H54 (cell line): ENCODE measurements at regions not wholly inside any gene's neighbourhood (a gene's known extent, or its start where the extent isn't known, plus 50 kb on each side); places are given as distances from the start of the nearest gene placed in this dataset.

Experiments used
- DNase-seq: peaks from one replicate; pipeline ENCODE4 v3.0.0; 2011; ENCODE audit warnings: low spot score, mixed read lengths; ENCODE audit not compliant: insufficient read length
- FAIRE-seq: peaks from 3 replicates; lab custom pipeline; 2011; peaks lifted over from hg19 to GRCh38; lab: Jason Lieb, UNC
- POLR2A ChIP-seq: IDR thresholded peaks from 2 replicates; pipeline ENCODE4 v1.6.1; 2011; ENCODE audit warnings: low read depth, mild to moderate bottlenecking, low read length

DNA sequence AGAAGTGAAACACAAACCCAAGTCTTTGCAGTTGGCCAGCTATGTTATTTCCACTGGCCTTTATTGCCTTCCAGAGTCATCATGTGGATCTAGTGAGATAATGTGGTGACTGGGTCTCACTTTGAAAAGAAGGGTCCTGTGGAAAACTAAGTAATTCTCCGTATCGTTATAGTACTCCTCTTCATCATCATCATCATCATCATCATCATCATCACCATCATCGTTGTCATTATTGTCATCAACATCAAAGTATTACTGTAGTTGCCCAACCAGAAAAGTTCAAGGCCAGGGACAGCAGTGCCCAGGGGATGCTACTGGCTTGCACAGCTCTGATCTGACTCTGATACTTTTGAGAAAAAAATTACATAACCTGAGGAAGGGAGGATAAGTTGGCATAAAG, 295.6 kb upstream of the F9 start:
- no peak for DNase-seq
- no peak for TF ChIP-seq POLR2A
- FAIRE-seq, result no peak

DNA sequence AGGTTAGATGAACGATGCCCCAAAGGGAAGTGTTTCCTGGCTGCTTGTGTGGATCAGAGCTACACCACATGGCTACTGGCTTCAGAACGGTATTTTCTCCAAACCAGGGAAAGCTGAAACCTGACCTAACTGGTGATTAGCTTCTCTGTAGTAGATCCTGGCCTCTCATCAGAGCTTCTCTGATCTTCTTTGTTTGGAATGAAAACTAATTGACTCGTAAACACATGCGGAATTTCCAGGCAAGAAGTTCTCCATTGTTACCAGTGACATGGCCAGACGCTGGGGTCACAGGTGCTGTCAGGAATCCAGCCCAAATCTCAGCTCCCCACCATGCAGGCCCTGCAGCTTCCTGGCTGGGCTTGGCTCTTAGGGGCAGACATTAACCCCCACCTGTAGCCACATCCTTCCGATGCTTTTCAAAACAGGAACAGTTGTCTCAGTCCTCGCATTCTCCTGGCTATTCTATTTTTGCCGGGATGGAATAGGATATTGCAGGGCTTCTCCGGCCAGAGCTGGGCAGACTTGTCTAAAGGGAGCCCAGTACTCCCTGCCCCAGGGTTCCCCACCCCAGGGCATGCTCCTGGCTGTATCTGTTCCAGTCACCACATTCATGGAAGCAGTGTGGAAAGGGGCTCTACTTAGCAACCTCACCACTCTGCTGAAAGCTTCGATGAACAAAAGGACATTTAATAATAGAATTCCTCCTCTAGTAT, 305.4 kb upstream of the F9 start:
- FAIRE-seq, result no peak

DNA sequence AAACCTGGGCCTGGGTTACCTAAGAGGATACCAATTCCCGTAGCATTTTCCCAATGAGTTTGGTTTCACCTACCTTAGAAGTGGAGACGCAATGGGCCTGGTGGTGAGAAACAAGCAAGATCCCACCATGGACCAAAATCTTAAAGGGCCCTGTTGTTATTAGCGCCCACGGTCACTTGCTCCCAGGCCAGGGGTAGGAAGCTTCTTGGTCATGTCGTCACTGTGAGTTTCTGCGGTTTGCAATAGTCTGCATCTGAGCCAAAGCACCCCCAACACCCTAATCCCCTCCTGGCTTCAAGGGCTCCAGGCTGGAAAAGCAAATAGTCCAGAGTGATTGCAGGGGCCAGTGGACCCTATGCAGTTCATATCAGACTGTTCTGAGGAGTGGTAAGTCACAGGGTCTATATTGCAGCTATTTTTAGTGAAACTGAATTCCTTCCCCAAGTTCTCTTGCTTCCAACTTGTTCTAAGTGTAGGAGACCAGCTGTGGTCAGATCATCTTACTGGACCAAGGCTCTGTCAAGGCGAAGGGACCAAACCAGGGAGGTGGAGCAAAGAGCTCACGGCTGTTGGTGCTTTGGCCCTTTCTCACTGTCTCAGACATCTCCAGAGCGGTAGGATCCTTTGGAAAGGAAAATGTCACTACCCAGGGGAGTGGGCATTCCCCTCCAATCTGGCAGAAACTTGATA, 307.9 kb upstream of the F9 start:
- no peak for DNase-seq
- no peak for TF ChIP-seq POLR2A
- no peak for FAIRE-seq

More for the DNA sequence above, 305.4 kb upstream of the F9 start:
- DNase-seq, result no peak
- TF ChIP-seq POLR2A, result no peak

DNA sequence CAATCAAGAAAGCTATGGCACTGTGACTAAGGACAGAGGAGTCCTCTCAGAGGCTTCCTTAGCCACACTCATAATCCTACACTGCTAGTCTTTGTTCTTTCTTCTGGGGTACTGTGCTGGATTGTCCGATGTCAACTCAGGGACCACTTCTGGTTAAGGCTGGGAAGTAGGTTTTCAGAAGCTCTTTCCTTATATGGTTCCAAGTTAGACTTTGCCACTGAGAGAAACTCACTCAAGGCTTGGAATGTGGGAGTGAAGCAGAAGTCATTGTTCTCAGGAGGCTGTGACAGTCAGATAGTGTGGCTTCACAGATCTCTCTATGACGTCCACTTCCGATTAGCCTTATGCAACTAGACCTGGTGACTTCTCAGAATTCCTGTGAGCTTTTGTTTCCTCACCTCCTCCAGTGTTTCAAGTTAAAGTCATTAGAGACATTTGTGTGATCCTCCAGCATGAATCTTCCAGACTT, 317.3 kb upstream of the F9 start:
- DNase-seq (no peak), FAIRE-seq (no peak)
- no peak for TF ChIP-seq POLR2A

DNA sequence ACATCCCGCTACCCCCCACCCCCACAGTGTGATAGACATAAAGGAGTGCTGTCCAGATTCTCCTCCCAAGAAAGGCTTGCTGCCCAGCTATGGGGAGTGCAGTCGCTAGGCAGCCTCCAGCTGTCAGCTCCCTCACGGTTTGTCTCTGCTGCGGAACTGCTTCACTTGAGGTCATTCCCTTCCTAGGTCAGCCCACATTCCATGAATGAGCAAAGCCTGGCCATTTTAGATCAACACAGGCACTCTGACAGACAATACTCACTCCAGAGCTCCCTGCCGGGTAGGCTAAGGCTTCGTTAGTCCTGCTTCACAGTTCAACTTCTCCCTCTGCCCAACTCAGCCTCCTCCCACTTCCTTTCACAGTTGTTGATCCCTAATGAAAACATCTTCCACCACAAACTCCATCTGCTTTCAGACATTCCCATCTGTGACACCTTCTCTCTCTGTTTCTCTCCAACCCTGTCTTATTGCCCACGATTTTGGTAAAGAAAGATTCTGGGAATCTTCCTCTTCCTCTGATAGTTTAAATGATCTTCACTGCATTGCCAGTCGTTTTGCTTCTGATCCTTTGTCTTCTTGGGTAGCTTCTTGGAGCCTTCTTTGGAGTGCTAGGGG, 318.9 kb upstream of the F9 start:
- FAIRE-seq (no peak), DNase-seq (no peak)
- TF ChIP-seq POLR2A, result no peak

DNA sequence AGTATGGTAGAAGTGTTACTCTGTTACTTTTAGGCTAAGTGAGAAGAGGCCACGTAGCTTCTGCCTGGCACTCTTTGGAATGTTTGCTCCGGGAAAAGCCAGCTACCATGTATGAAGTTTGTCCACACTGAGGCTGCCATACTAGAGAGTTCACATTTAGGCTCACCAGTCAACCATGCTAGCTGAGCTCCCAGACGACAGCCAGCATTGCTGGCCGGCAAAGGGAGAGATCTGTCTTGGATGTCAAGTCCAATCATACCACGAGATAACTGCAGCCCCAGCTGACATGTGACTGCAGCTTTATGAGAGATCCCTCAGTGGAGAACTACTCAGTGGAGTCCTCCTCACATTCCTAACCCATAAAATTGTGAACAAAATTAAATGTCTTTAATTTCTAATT, 321.2 kb upstream of the F9 start:
- no peak for TF ChIP-seq POLR2A
- DNase-seq (no peak), FAIRE-seq (no peak)

DNA sequence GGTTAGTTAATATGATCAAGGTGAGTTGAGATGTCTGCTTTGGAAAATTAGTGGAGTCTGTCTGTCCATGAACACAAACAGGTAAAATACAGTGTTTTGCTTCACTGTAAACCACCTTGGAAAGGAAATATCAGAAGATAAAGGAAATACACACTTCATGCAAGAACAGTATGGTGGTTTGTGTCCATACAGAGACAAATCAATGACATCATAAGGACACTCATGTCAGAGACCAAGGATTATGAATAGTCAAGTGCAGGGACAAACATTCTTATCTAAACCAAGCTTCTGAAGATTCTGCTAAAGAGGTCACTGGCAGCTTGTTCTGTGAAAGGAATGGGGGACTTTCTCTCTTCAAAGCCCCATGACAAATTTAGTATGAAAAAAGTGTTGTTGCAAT, 322.9 kb upstream of the F9 start:
- DNase-seq, result no peak
- TF ChIP-seq POLR2A, result no peak
- no peak for FAIRE-seq

DNA sequence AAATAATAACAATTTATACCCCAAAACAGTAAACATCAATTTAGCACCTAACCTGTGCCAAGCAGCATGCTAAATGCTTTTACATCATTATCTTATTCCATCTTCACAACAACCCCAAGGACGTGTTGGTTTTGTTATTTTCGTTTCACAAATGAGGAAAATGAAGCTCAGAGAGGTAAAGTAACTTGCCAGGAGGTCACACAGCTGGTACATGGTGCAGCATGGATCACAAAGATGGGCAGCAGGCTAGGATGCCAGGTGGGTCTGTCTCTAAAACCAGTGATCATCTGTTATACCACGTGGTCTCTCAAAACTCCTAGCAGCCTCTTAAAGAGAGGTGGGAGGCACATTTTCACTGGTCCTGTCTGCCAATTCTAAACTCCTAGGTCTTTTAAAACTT, 323.6 kb upstream of the F9 start:
- no peak for FAIRE-seq
- TF ChIP-seq POLR2A, result no peak

DNA sequence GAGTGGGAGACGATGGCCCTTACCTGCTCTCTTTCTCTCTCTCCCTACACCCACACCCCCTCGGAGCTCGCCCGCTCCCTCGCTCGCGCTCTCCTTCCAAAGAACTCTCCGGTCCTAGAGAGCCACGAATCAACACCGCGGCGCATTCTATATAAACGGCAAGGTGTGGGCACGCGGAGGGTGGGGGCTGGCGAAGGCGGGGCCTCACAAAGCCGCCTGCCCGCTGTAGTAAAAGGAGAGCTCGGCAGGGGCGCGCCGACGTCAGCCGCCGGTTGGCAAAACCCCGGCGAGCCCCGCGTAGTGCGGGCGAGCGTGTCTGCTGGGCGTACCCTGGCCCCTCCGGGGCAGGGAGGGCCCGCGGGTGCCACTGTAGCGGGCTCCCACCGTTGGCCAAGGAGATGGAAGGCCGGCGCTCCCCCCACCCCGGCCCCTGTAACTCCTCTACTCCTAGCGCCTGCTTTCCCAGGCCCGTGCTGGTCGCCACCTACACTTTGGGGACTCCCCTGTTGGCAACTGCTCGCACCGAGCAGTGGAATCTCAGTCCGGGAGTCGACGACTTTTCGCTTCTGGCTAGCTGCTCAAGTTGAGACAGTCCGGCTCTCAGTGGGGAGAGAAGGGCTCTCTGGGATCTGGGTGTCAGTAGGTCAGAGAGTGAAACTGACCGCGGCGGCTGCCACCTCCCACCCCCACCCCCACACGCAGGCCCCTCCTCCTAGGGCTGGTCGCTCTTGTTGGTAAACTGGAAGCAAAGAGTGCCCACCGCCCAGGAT, 325.5 kb upstream of the F9 start:
- DNase-seq (no peak), FAIRE-seq (no peak)

More for the DNA sequence above, 323.6 kb upstream of the F9 start:
- no peak for DNase-seq

DNA sequence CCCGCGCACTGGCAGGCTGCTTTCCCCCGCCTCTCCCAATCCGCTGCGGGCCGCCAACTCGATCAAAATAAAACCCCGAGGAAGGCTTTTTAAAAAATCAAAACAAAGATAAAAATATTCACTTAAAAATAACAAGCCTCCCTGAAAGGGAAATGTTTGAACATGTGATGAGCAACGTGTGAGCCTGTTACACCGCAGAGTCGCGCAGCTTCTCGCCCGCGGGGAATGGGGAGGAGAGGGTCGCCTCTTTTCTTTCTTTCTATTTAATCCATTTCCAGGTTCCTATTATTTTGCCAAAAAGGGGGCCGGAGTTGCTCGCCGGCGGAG, 326.0 kb upstream of the F9 start:
- DNase-seq, result no peak
- no peak for TF ChIP-seq POLR2A
- FAIRE-seq, result no peak

More for the DNA sequence above, 325.5 kb upstream of the F9 start:
- no peak for TF ChIP-seq POLR2A

DNA sequence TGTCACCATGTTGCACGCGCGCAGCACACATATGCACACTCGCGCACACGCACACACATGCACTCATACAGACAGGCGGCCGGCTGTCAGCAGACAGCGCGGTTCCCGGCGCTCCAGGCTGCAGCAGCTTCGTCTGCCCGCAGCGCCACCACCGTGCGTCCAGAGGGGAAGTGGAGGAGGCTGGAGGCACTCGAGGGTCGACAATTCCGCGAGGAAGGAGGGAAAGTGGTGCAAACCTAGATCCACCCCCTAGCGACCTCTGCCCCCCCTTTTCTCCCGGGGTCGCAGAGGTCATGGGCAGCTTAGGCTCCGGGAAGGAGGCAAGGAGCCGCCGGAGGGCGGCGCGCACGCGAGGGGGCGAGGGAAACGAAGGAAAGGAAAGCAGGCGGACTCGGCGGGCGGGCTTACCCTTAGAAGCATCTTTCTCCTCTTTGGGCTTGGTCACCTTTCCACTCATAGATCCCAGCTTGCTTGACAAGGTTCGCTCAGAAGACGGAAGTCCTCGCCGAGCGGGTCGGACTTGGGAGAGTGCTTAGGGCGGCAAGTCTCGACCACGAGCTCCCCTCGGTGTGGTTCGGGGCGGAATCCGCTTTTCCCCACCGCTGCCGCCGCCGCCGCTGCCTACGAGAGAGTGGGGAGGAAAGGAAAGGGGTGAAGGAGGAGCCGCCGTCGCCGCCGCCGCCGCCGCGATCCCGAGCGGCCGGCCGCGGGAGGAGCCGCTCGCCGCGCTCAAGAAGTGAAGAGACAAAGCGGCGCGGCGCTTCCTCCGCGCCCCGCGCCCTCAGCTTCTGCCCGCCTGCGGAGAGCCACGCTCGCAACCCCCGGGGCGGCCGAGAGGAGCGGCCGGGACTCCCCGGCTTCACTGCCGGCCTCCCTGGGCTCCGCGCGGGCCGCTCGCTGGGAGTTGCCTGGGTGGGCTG, 326.6 kb upstream of the F9 start:
- TF ChIP-seq POLR2A, result no peak
- FAIRE-seq (no peak), DNase-seq (no peak)

DNA sequence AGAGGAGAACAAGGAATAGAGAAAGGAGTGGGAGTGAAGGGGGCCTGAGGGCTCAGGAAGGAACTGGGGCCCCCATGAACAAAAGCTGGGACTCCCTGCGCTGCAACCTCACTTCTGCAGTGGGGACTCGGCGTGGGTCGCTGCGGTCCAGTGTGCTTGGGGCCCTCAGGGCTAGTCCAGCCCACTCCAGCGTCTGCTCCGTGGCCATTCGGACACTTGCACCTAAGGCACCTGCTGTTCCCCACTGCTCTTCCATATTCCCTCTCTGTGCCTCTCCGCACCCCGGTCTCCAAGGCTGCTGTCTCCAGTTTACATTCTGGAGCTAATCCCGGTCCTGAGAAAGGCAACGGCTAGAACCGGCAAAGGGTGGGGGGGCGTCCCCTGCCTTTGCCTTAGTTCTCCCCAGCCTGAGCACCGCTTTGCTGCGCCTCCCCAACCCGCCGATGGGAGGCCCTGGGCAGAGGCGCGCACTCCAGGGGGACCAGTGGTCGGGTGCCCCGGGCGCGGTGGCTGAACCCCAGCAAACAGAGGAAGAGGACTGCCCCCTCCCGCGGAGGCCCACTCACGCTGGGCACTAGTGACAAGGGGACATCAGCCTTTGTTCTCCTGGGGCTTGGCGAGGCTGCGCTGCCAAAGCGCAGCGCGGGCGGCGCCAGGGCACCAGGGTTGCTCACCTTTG, 327.7 kb upstream of the F9 start:
- no peak for FAIRE-seq
- no peak for DNase-seq
- no peak for TF ChIP-seq POLR2A
